ENCODE measurements at regions not wholly inside any gene's neighbourhood (a gene's known extent, or its start where the extent isn't known, plus 50 kb on each side); places are given as distances from the start of the nearest gene placed in this dataset.

- DNase-seq (ENCODE audit: low spot score): no peak
Measured at GRCh38 chr7:155921804-155922066, 109.5 kb upstream of the SHH start.

- DNase-seq (ENCODE audit: low spot score): peak; percentile 31
Measured at GRCh38 chr7:155921086-155921803, 109.0 kb upstream of the SHH start.

DNA sequence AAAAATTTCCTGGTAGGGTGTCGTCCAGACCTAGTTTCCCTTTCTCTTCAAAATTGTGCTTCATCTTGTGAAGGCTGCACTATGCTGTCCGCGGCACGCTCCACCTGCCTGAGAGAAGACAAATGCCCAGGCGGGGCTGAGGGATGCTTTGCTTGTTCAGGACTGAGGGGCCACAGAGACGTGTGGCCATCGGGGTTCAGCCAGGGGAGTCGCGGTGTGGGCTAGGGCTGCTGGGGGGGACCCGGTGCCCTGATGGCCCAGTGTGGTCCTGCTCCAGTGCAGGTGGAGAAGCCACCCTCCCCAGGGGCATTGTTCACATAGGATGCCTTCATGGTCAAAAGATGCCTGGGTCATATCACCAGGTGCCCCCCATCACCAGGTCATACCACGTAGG lies 107.8 kb upstream of the SHH start:
- no peak for DNase-seq (ENCODE audit: low spot score)

- DNase-seq (ENCODE audit: low spot score): no peak
Measured at GRCh38 chr7:155919391-155920067, 107.3 kb upstream of the SHH start.

- no peak for DNase-seq (ENCODE audit: low spot score)
Measured at GRCh38 chr7:155918720-155919390, 106.6 kb upstream of the SHH start.

DNA sequence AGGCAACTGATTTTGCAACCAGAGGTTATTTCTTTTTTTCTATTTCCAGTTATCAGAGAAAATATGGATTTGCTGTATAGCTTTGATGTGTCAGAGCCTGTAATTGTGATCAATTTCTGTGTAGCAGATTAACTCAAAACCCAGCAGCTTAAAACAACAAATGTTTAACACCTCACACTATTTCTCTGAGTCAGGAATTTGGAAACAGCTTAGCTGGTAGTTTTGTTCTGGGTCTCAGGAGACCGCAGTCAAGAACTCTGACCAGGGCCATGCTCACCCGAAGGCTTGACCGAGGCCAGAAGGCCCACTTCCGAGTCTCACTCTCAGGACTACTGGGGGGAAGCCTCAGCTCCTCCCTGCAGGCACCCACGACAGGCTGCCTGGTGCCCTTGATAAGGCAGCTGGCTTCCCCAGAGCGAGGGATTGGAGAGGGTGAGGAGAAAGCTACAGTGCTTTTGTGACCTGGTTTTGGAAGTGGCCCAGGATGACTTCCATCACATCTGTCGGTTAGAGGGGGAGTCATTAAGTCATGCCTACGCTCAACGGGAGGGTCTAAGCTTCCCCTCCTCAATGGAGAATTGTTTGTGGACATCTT lies 105.7 kb upstream of the SHH start:
- no peak for DNase-seq (ENCODE audit: low spot score)

- DNase-seq (ENCODE audit: low spot score): no peak
Measured at GRCh38 chr7:155916926-155917655, 104.8 kb upstream of the SHH start.

- DNase-seq (ENCODE audit: low spot score): no peak
Measured at GRCh38 chr7:155914341-155914740, 102.1 kb upstream of the SHH start.

GRCh38 chr7:155913719-155914118 lies 101.5 kb upstream of the SHH start:
- no peak for DNase-seq (ENCODE audit: low spot score)

GRCh38 chr7:155913291-155913690 lies 101.0 kb upstream of the SHH start:
- DNase-seq (ENCODE audit: low spot score): no peak

- DNase-seq (ENCODE audit: low spot score): no peak
Measured at GRCh38 chr7:155911471-155912105, 99.3 kb upstream of the SHH start.

DNA sequence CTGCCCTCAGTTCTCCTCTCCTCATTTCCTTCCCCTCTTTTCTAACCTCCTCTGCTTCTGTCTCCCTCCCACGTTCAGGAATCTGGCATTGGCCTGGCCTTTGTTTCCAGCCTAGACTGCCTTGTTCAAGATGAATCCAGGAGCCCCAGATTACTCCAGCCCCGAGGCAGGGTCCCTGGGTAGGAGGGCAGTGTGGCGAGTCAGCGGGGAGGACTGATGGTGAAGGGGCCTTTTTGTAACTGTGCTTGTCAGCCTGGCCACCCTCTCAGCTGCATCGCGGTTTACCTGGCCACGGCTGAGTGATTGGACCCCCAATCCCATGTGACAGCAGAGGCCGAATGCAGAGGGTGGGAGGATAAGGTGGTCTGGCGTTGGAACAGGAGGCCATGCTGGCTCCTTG lies 96.1 kb upstream of the SHH start:
- no peak for DNase-seq (ENCODE audit: low spot score)

- DNase-seq (ENCODE audit: low spot score): no peak
Measured at GRCh38 chr7:155907450-155908200, 95.4 kb upstream of the SHH start.

DNA sequence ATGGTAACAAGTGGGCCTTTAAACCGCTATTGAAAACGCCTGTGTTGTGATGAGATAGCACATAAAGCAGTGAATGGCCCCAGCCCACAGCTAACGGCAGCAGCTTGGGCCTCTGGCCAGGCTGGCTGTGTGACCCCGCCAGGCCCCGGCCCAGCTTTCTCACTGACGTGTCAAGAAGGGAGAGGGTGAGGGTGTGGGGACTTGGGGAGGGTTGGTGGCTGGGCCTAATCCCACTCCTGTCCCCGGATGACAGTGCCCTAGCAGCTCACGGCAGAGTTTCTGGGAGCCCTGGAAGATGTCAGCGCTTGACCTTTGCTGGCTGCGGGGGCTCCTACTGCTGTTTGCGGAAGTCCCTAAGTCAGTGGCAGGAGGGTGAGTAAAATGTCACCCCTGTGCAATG lies 88.9 kb upstream of the SHH start:
- no peak for DNase-seq (ENCODE audit: low spot score)

- DNase-seq (ENCODE audit: low spot score): no peak
Measured at GRCh38 chr7:155899596-155899995, 87.3 kb upstream of the SHH start.

GRCh38 chr7:155897758-155898386 lies 85.6 kb upstream of the SHH start:
- no peak for DNase-seq (ENCODE audit: low spot score)

DNA sequence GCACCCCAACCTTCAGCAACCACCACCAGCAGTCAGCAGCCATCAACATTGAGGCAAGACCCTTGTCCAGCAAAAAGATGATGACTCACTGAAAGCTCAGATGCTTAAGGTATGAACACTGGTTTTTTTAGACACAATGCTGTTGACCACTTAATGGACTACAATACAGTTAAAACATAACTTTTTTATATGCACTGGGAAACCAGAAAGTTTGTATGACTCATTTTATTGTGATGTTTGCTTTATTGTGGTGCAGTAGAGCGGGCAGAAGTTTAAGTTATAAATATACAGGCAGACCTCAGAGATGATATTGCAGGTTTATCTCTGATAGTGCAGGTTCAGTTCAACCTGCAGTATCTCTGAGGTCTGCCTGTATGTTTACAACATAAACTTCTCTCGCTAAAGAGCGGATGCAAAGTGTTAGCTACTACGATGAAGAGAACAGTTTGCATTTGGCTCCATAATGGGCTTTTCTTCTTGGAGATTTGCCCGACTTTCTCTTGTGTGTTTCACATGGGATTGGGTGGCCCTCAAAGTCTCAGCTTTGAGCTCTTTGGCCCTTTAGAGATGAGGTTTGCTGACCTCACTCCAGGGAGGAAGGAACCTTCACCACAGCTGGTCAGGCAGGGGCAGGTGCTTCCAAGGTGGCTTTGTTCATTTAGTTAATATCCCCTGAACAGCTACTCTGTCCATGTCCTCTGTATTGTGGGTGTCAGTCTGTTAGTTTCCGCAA lies 84.4 kb upstream of the SHH start:
- DNase-seq (ENCODE audit: low spot score): no peak

- no peak for DNase-seq (ENCODE audit: low spot score)
Measured at GRCh38 chr7:155893664-155894063, 81.4 kb upstream of the SHH start.

- no peak for DNase-seq (ENCODE audit: low spot score)
Measured at GRCh38 chr7:155893176-155893575, 80.9 kb upstream of the SHH start.
